WTC11 (cell line): ENCODE measurements at regions not wholly inside any gene's neighbourhood (a gene's known extent, or its start where the extent isn't known, plus 50 kb on each side); places are given as distances from the start of the nearest gene placed in this dataset.

Experiments
- ATAC-seq: fragments of 200-7000 bp; cut with Tn5 transposase; 2 replicates; pipeline ENCODE4 v1.10.0; 2021; ENCODE audit warnings: mild to moderate bottlenecking, moderate library complexity
- CTCF ChIA-PET: fragments of 300-600 bp; sonication (Branson Sonifier 250); formaldehyde crosslinking; loops from one replicate; lab custom pipeline; 2021; ENCODE audit warnings: antibody characterized with exemption; lab: Charles Lee
- POLR2A ChIA-PET: fragments of 350-600 bp; sonication (Branson Sonifier 250); formaldehyde crosslinking; loops from one replicate; lab custom pipeline; 2021; ENCODE audit warnings: antibody characterized with exemption; lab: Charles Lee
- DNase-seq: peaks from one replicate; pipeline ENCODE4 v3.0.0; 2021; ENCODE audit warnings: low spot score
- H3K27ac Mint-ChIP-seq: 2 replicates; pipeline ENCODE4 v1.8.0; 2021; ENCODE audit warnings: mixed read lengths
- H3K27me3 Mint-ChIP-seq: 2 replicates; pipeline ENCODE4 v1.8.0; 2021; ENCODE audit warnings: low read depth, mild to moderate bottlenecking, moderate library complexity, mixed read lengths
- H3K36me3 Mint-ChIP-seq: 2 replicates; pipeline ENCODE4 v1.8.0; 2021; ENCODE audit warnings: mixed read lengths
- H3K4me1 Mint-ChIP-seq: 2 replicates; pipeline ENCODE4 v1.8.0; 2022; ENCODE audit warnings: mixed read lengths
- H3K4me3 Mint-ChIP-seq: 2 replicates; pipeline ENCODE4 v1.8.0; 2021; ENCODE audit warnings: mild to moderate bottlenecking, moderate library complexity, mixed read lengths
- H3K9me3 Mint-ChIP-seq: 2 replicates; pipeline ENCODE4 v1.8.0; 2021; ENCODE audit warnings: mixed read lengths
- CREB1 ChIP-seq: sonication (generic); formaldehyde crosslinking; IDR thresholded peaks from 2 replicates; pipeline ENCODE4 v1.8.0; 2023; ENCODE audit warnings: mild to moderate bottlenecking, missing genetic modification reagents
- GRHL2 ChIP-seq: fragments of 250-450 bp; sonication (Bioruptor Pico); IDR thresholded peaks from 2 replicates; pipeline ENCODE4 v1.8.0; 2022; ENCODE audit warnings: mild to moderate bottlenecking, moderate library complexity; ENCODE audit not compliant: insufficient replicate concordance, severe bottlenecking
- NR1H2 ChIP-seq: sonication (generic); formaldehyde crosslinking; IDR thresholded peaks from 2 replicates; pipeline ENCODE4 v1.9.0; 2021; ENCODE audit warnings: mild to moderate bottlenecking, moderate library complexity, missing genetic modification reagents
- SMAD4 ChIP-seq: sonication (generic); formaldehyde crosslinking; IDR thresholded peaks from 2 replicates; pipeline ENCODE4 v1.8.0; 2022; ENCODE audit warnings: mild to moderate bottlenecking, missing genetic modification reagents
- TEAD1 ChIP-seq: sonication (generic); formaldehyde crosslinking; IDR thresholded peaks from 2 replicates; pipeline ENCODE4 v1.8.0; 2022; ENCODE audit warnings: mild to moderate bottlenecking, missing genetic modification reagents
- TP53 ChIP-seq: sonication (generic); formaldehyde crosslinking; IDR thresholded peaks from 2 replicates; pipeline ENCODE4 v1.8.1; 2023; ENCODE audit warnings: mild to moderate bottlenecking, missing genetic modification reagents
- ZNF416 ChIP-seq: fragments of 250-450 bp; sonication (Bioruptor Pico); IDR thresholded peaks from 2 replicates; pipeline ENCODE4 v1.9.0; 2021; ENCODE audit warnings: mild to moderate bottlenecking, inconsistent platforms
- TF ChIP-seq, protein P1 (sequence below): sonication (generic); formaldehyde crosslinking; IDR thresholded peaks from 2 replicates; pipeline ENCODE4 v1.8.1; 2022; ENCODE audit warnings: low read depth, missing genetic modification reagents, borderline replicate concordance
- TF ChIP-seq, protein P2 (sequence below): sonication (generic); formaldehyde crosslinking; IDR thresholded peaks from 2 replicates; pipeline ENCODE4 v1.8.1; 2022; ENCODE audit warnings: mild to moderate bottlenecking, missing genetic modification reagents, moderate library complexity, borderline replicate concordance
- TF ChIP-seq, protein P3 (sequence below): fragments of 250-450 bp; sonication (Bioruptor Pico); IDR thresholded peaks from 2 replicates; pipeline ENCODE4 v1.8.0; 2021; ENCODE audit warnings: mild to moderate bottlenecking
- TF ChIP-seq, protein P4 (sequence below): sonication (generic); formaldehyde crosslinking; IDR thresholded peaks from 2 replicates; pipeline ENCODE4 v1.8.1; 2023; ENCODE audit warnings: mild to moderate bottlenecking, missing genetic modification reagents, moderate library complexity
- TF ChIP-seq, protein P5 (sequence below): sonication (generic); formaldehyde crosslinking; IDR thresholded peaks from 2 replicates; pipeline ENCODE4 v1.8.0; 2022; ENCODE audit warnings: mild to moderate bottlenecking, missing genetic modification reagents
- TF ChIP-seq, protein P6 (sequence below): sonication (generic); formaldehyde crosslinking; IDR thresholded peaks from 2 replicates; pipeline ENCODE4 v1.8.1; 2022; ENCODE audit warnings: mild to moderate bottlenecking, moderate library complexity, missing genetic modification reagents
- TF ChIP-seq, protein P7 (sequence below): fragments of 200-600 bp; IDR thresholded peaks from 2 replicates; pipeline ENCODE4 v1.8.0; 2022; ENCODE audit warnings: antibody characterized with exemption
- TF ChIP-seq, protein P8 (sequence below): sonication (generic); formaldehyde crosslinking; conservative IDR thresholded peaks from 2 replicates; pipeline ENCODE4 v1.8.1; 2023; ENCODE audit warnings: mild to moderate bottlenecking, low read depth, missing genetic modification reagents, moderate library complexity

DNA sequence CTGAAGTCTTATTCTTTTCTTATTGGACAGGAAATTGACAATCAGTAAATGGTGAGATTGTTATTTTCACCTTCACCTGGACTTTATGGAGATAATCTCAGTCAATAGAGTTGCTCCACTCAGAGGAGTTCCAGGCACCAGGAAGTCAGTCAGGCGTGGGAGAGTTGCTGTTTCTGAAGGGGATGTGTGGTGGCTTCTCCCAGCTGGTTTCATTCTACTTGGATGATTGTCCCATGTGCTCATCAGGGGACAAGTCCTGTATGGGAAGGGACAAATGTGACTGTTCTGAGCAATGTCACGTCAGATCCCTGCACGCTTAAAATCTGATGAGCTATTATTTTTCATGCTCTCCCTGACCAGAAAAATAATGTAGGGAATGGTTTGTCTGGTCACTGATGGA lies 222.5 kb upstream of the PITRM1 start (continued):
- TF ChIP-seq GRHL2 (no peak), ZNF416 (CRISPR knock-in tag) (no peak)
- TF ChIP-seq, protein P1, sequence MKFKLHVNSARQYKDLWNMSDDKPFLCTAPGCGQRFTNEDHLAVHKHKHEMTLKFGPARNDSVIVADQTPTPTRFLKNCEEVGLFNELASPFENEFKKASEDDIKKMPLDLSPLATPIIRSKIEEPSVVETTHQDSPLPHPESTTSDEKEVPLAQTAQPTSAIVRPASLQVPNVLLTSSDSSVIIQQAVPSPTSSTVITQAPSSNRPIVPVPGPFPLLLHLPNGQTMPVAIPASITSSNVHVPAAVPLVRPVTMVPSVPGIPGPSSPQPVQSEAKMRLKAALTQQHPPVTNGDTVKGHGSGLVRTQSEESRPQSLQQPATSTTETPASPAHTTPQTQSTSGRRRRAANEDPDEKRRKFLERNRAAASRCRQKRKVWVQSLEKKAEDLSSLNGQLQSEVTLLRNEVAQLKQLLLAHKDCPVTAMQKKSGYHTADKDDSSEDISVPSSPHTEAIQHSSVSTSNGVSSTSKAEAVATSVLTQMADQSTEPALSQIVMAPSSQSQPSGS (CRISPR knock-in tag) = no peak

DNA sequence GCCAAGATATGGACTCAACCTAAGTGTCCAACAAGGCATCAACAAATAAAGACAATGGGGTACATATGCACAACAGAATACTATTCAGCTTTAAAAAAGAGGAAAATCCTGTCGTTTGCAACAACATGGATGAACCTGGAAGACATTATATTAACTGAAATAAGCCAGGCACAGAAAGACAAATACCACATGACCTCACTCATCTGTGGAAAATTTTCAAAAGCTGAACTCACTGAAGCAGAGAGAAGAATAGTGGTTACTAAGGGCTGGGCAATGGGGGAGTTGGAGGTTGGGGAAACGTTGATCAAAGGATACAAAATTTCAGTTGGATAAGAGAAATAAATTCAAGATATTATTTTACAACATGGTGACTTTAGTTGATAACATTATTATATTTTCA lies 221.4 kb upstream of the PITRM1 start:
- DNase-seq (no peak), ATAC-seq (no peak)
- H3K4me1 Mint-ChIP-seq = 0 out of 2 replicates have a peak, but pooled peaks cover 3% of the 10 kb centered on the region
- TF ChIP-seq SMAD4 (CRISPR knock-in tag) (no peak), TEAD1 (CRISPR knock-in tag) (no peak), TP53 (no peak)
- TF ChIP-seq, protein P2, sequence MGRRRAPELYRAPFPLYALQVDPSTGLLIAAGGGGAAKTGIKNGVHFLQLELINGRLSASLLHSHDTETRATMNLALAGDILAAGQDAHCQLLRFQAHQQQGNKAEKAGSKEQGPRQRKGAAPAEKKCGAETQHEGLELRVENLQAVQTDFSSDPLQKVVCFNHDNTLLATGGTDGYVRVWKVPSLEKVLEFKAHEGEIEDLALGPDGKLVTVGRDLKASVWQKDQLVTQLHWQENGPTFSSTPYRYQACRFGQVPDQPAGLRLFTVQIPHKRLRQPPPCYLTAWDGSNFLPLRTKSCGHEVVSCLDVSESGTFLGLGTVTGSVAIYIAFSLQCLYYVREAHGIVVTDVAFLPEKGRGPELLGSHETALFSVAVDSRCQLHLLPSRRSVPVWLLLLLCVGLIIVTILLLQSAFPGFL (CRISPR knock-in tag) = no peak
- peaks cover 15% of the 10 kb centered on the region for H3K9me3 Mint-ChIP-seq
- H3K36me3 Mint-ChIP-seq = peaks cover 11% of the 10 kb centered on the region
- CTCF ChIA-PET = no interaction called here
- H3K27ac Mint-ChIP-seq = no peak overlapping the region
- POLR2A ChIA-PET = no interaction called here
- H3K4me3 Mint-ChIP-seq = no peak overlapping the region
- no peaks in the 10 kb centered on the region for H3K27me3 Mint-ChIP-seq

DNA sequence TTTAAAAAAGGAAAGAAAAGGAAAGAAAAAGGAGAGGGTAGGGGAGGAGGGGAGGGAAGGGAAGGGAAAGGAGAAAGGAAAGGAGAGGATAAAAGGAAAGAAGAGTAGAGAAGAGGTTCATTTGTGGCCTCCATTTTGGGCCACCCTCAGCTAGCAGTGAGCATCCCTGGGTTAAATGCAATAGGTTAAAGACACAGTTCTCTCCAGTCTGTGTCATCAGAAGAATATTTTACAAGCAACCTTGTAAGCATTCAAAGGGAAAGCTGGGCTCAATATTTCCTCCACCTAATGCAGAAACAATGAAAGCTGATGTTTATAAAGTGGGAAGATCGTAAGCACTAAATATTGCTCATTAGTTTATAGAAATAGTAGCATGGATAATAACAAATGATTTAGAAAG lies 219.1 kb upstream of the PITRM1 start:
- H3K4me3 Mint-ChIP-seq = no peak overlapping the region
- ChIA-PET POLR2A (no interaction called here), CTCF (no interaction called here)
- H3K27me3 Mint-ChIP-seq = no peaks in the 10 kb centered on the region
- ATAC-seq (no peak), DNase-seq (no peak)
- peaks cover 11% of the 10 kb centered on the region for H3K36me3 Mint-ChIP-seq
- 0 out of 2 replicates have a peak, but pooled peaks cover 3% of the 10 kb centered on the region for H3K4me1 Mint-ChIP-seq
- peaks cover 18% of the 10 kb centered on the region for H3K9me3 Mint-ChIP-seq
- H3K27ac Mint-ChIP-seq = no peak overlapping the region
- TF ChIP-seq, protein P3, sequence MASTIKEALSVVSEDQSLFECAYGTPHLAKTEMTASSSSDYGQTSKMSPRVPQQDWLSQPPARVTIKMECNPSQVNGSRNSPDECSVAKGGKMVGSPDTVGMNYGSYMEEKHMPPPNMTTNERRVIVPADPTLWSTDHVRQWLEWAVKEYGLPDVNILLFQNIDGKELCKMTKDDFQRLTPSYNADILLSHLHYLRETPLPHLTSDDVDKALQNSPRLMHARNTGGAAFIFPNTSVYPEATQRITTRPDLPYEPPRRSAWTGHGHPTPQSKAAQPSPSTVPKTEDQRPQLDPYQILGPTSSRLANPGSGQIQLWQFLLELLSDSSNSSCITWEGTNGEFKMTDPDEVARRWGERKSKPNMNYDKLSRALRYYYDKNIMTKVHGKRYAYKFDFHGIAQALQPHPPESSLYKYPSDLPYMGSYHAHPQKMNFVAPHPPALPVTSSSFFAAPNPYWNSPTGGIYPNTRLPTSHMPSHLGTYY (CRISPR knock-in tag) = no peak
- TF ChIP-seq, protein P4, sequence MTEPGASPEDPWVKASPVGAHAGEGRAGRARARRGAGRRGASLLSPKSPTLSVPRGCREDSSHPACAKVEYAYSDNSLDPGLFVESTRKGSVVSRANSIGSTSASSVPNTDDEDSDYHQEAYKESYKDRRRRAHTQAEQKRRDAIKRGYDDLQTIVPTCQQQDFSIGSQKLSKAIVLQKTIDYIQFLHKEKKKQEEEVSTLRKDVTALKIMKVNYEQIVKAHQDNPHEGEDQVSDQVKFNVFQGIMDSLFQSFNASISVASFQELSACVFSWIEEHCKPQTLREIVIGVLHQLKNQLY (CRISPR knock-in tag) = no peak
- TF ChIP-seq, protein P5, sequence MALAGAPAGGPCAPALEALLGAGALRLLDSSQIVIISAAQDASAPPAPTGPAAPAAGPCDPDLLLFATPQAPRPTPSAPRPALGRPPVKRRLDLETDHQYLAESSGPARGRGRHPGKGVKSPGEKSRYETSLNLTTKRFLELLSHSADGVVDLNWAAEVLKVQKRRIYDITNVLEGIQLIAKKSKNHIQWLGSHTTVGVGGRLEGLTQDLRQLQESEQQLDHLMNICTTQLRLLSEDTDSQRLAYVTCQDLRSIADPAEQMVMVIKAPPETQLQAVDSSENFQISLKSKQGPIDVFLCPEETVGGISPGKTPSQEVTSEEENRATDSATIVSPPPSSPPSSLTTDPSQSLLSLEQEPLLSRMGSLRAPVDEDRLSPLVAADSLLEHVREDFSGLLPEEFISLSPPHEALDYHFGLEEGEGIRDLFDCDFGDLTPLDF = no peak
- no peak for TF ChIP-seq NR1H2 (CRISPR knock-in tag)
- TF ChIP-seq CREB1 = no peak
- TF ChIP-seq, protein P6, sequence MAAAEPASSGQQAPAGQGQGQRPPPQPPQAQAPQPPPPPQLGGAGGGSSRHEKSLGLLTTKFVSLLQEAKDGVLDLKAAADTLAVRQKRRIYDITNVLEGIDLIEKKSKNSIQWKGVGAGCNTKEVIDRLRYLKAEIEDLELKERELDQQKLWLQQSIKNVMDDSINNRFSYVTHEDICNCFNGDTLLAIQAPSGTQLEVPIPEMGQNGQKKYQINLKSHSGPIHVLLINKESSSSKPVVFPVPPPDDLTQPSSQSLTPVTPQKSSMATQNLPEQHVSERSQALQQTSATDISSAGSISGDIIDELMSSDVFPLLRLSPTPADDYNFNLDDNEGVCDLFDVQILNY = no peak
- TF ChIP-seq, protein P7, sequence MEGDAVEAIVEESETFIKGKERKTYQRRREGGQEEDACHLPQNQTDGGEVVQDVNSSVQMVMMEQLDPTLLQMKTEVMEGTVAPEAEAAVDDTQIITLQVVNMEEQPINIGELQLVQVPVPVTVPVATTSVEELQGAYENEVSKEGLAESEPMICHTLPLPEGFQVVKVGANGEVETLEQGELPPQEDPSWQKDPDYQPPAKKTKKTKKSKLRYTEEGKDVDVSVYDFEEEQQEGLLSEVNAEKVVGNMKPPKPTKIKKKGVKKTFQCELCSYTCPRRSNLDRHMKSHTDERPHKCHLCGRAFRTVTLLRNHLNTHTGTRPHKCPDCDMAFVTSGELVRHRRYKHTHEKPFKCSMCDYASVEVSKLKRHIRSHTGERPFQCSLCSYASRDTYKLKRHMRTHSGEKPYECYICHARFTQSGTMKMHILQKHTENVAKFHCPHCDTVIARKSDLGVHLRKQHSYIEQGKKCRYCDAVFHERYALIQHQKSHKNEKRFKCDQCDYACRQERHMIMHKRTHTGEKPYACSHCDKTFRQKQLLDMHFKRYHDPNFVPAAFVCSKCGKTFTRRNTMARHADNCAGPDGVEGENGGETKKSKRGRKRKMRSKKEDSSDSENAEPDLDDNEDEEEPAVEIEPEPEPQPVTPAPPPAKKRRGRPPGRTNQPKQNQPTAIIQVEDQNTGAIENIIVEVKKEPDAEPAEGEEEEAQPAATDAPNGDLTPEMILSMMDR = no peak
- TF ChIP-seq, protein P8, sequence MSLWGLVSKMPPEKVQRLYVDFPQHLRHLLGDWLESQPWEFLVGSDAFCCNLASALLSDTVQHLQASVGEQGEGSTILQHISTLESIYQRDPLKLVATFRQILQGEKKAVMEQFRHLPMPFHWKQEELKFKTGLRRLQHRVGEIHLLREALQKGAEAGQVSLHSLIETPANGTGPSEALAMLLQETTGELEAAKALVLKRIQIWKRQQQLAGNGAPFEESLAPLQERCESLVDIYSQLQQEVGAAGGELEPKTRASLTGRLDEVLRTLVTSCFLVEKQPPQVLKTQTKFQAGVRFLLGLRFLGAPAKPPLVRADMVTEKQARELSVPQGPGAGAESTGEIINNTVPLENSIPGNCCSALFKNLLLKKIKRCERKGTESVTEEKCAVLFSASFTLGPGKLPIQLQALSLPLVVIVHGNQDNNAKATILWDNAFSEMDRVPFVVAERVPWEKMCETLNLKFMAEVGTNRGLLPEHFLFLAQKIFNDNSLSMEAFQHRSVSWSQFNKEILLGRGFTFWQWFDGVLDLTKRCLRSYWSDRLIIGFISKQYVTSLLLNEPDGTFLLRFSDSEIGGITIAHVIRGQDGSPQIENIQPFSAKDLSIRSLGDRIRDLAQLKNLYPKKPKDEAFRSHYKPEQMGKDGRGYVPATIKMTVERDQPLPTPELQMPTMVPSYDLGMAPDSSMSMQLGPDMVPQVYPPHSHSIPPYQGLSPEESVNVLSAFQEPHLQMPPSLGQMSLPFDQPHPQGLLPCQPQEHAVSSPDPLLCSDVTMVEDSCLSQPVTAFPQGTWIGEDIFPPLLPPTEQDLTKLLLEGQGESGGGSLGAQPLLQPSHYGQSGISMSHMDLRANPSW = no peak
